Left cardiac atrium (tissue), 4 donors: ENCODE measurements at regions not wholly inside any gene's neighbourhood (a gene's known extent, or its start where the extent isn't known, plus 50 kb on each side); places are given as distances from the start of the nearest gene placed in this dataset.
"Not testable (repeated sequence)": the region's sequence is repeated elsewhere in the genome, so short reads cannot be mapped to it uniquely, and the experiment has no call there.

ENCODE experiments used
- ATAC-seq, 2 donors: fragments of 200-7000 bp; cut with Tn5 transposase; one replicate each; pipeline ENCODE4 v1.9.1; 2020; ENCODE audit warnings: mild to moderate bottlenecking in 2 of 2, moderate library complexity in 2 of 2
- DNase-seq: peaks from one replicate; pipeline ENCODE4 v3.0.0-alpha.2; 2020
- intact Hi-C, 2 donors: fragments of 100-400 bp; cut with DNase I; formaldehyde crosslinking; loops; one replicate each; pipeline versions ENCODE4 v1.14.1 to v1.15.1; 2022 to 2023
- donor health status: DM: no; HTN: yes; CAD: no.
- donor health status: DM: no; HTN: yes; CAD: no; lungs with severe emphysema.
- donor health status: DM: yes; HTN: yes; CAD: no.
- donor health status: Dilated cardiomyopathy.

DNA sequence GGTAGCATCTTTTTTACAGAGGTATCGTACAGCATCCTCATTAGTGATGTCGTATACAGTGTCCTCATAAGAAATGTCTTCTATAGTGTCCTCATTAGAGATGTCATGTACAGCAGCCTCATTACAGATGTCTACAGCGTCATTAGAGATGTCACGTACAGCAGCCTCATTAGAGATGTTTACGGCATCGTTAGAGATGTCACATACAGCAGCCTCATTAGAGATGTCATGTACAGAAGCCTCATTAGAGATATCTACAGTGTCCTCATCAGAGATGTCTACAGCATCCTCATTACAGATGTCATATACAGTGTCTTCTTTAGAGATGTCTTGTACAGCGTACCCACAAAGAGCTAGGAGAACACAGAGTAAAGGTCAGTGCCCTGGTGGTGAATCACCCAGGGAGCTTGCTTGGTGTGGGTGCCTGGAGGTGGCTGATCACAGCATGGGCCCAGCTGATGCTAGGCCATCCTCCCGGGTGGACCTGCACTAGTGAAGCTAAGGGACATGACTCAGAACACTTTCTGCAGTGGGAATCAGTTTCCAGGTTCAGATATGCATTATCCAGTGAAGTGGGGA is 109.2 kb downstream of the IGLL1 start:
- ATAC-seq (no peak), DNase-seq (no peak)
- intact Hi-C loops: no loop called here

DNA sequence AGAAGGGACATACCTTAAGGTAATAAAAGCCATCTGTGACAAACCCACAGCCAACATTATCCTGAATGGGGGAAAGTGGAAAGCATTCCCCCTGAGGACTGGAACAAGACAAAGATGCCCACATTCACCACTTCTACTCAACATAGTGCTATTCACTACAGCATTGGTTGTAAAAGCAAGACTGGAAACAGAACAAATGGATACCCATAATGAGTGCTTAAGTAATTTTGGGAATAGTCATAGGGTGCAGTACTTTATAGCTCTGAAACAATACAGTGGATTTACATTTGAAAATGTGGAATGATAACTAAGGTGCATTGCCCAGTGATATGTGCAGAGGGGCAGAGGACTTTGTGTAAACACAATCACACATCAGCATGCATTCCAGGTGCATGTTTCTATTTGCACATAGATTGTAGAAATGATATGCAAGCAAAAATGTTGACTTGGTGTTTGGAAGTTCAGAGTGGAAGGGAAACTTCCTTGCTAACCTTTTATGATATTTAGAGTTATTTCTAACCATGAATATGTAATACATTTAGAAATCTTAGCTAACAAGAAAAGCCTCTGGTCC is 112.3 kb downstream of the IGLL1 start:
- DNase-seq (no peak), ATAC-seq (no peak)

DNA sequence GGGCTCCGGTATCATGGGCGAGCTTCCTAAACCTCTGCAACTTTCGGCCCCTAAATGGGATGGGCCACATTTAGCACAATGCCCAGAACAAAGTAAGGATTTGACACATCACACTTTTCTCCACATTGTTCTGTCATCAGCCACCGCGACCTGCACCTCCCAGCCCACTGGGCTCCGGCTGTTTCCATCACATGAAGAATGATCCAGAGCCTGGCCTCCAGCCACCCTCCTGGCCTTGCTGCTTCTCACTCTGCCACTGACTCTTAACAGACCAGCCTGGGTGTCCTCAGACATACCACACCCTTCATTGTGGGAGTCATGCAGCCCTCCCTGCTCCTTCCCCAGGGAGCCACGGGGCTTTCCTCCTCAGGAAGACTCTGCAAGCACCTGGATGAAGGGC is 113.7 kb downstream of the IGLL1 start:
- ATAC-seq: no peak
- no peak for DNase-seq
- intact Hi-C loops: no loop called here

More for the DNA sequence above, 112.3 kb downstream of the IGLL1 start:
- intact Hi-C loops: no loop called here

DNA sequence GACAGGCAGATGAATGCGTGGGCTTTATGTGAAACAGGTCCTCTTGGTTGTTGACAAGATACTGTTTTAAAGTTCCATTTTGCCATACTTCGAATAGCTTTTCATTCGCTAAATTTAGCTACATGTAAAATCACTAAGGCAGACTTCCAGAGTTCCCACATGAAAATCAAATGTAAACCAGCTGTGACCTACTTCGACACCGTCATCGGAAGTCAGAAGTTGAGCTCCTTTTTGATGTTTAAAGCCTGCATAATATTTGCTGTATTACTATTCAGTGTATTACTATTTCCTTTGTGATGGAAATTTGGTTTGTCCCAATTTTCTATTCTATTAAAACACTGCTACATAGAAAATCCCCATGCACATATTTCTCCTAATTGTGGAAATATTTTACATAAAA is 115.3 kb downstream of the IGLL1 start:
- intact Hi-C loops, DNase-seq, ATAC-seq: not testable (repeated sequence)

DNA sequence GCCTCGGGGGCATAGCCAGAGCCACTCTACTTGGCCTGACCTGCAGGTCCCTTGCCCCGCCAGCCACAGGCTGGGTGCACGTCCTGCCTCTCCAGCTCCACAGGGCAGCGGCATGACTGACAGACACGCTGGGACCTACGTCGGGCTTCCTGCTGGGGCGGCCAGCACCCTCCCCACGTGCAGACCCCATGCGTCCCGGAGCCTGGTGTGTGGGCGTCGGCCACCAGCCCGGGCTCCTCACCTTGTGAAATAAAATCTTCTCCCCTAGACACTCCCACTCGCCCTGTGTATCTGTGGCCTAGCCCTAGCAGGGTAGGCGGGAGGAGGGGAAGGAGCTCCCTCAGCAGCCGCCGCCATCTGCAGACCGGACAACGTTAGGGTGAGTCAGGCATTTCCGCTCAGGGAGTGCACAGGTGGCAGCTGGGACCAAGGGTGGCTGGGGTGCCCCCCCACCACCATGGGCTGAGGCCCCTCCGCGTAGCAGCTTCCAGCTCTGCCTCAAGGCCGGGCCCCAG is 119.5 kb downstream of the IGLL1 start:
- ATAC-seq, DNase-seq, intact Hi-C loops: not testable (repeated sequence)

DNA sequence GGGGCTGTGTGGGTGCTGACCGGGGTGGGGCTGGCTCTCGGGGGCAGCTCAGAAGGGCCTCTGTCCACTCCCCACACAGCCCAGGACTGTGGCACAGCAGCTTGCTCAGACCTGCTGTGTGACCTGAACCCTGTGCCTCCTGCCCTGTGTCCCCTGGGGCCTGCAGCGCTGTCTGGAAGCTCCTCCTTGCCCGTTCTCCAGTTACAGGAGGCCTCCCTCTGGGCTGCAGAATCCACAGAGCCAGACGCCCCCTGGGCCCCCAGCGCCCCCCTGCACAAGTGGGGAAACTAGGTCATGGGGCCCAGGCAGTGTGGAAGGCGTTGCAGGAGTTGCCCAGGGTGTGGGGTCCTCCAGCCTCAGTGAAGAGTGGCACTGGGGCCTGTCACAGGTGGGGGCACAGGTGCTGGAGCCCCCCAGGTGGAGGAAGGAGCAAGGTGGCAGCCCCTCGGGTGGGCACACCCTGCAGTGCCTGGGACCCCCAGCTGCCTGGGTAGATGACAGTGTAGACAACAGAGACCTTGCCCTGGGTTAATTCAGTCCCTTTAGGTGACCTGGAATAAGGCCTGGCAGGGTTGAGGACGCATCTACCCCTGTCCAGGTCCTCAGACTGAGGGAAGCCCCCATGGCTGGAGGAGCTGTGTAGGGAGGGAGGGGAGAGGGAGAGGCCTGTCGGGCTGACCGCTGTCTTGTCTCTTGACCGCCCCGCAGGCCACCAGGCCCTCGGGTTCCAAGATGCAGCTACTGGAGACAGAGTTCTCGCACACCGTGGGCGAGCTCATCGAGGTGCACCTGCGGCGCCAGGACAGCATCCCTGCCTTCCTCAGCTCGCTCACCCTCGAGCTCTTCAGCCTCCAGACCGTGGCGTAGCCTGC is 120.2 kb downstream of the IGLL1 start:
- ATAC-seq, intact Hi-C loops, DNase-seq: not testable (repeated sequence)

DNA sequence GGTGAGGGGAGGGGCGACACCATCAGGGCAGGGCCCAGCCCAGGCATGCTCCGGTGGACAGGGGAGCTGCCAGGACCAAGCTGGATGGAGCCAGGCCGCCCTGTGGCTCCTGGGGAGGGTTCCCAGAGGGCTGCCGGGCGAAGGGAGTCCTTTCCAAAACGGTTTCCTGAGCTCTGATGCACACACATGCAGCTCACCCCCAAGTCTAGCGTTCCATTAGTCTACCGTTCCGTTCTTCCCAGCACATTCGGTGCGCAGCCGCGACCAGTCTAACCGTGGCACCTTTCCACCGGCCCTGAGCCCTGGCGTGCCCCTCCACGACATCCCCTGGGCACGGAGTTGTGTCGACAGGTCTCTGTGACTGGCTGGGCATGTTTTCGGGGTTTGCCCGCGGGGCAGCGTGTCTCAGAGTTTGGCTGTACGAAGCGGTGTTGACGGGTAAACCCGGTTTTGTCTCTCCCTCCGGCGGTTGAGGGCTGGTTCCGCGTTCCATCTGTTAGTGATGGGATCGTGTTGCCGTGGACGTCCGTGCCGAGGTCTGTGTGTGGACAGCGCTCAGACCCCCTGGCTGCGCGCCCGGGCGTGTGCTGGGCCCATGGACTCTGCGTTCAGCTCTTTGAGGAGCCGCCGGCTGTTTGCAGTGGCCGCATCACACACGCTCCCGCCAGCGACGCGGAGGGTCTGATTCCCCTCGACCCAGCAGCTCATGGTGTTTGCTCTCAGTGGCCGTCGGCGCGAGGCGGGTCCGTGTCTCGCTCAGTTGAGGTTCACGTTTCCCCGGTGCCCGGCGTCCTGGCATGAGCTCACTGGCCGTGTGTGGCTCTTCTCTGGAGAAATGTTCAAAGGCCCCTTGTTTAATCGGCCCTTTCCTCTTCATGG is 121.2 kb downstream of the IGLL1 start:
- intact Hi-C loops: no loop called here
- no peak for ATAC-seq
- DNase-seq: no peak

DNA sequence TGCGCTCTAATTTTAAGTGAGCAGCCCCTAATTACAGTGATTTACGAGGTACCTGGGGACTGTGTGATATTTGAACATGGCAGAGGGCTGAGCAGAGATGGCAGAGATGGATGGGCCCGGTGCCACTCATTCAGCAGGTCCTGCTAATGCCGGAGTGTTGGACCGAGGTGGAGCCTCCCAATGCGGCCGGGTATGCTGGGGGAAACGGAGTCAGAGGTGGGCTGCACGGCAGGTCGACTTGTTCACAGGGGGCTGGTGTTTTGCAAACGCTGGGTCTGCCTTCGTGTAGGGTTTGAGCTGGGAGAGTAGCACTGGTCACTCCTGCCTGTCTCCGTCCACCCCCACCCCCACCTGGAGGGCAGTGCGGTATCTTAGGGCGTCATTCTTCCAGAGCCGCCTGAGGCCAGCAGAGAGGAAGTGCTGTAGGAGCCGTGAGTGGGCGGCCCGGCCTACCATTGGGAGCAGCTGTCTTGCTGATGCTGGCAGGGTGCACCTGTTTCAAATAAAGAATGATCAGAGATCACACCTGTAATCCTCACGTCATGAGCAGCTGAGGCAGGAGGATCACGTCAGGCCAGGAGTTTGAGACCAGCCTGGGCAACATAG is 122.6 kb downstream of the IGLL1 start:
- intact Hi-C loops: no loop called here
- ATAC-seq (no peak), DNase-seq (no peak)

DNA sequence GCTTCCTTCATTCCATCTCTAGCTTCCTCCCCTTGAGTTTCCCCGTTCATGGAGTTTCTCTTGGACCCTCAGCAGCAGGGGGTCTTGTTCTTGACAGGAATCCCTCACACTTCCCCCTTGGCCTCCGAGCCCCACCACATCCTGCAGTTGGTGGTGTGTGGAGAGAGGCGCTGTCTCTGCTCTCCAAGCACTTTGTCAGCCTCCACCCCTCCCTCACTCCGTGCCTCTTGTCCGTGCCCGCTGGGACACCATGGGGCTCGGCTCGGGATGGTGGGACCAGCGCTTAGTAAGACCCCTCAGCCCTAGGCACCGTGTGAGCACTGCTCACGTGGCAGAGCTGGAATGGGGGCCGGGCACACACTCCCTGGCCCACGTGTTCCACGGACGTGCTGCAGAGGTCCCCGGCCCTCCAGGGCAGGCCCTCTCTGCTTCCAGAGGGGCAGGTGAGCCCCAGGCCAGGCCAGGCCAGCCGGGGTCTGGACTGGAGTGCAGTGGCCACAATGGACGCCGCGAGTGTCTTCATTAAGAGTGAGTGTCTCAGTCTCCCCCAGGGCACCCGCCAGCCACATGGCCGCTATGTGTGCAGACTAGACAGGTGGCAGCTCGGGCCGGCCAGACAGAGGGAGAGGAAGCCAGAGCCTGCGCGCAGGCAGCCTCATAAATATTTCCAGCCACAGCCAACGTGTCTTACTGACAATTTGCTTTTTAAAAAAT is 123.3 kb downstream of the IGLL1 start:
- ATAC-seq, intact Hi-C loops, DNase-seq: not testable (repeated sequence)

DNA sequence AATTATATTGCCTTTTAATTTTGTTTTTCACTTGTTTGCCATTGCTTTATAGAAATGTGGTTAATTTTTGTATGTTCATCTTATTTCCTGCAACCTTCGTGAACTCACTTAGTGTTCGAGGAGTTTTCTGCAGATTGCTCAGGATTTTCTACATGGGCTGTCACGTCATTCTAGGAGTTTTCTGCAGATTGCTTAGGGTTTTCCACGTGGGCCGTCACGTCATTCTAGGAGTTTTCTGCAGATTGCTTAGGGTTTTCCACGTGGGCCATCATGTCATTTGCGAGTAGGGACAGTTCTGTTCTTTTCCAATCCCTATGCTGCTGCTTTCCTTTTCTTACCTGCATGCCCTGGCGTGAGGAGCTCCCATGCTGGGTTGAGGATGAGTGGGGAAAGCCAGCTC is 125.7 kb downstream of the IGLL1 start:
- ATAC-seq, intact Hi-C loops, DNase-seq: not testable (repeated sequence)

DNA sequence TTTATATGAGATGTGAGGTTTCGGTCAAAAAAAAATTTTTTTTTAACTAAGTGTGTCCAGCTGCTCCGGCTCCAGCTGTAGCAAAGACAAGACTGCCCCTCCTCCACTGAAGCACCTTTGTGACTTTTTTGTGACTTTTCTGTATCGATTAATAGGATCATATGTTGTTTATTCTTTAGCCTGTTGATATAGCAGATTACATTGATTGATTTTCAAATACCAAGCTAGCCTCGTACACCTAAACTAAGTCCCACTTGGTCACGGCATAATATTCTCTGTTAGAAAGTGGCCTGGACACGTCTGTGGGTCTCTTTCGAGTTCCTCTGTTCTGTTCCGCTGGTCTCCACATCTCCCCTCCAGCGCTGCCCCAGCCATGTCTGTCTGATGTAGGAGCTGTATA is 126.8 kb downstream of the IGLL1 start:
- intact Hi-C loops: no loop called here
- ATAC-seq (no peak), DNase-seq (no peak)

DNA sequence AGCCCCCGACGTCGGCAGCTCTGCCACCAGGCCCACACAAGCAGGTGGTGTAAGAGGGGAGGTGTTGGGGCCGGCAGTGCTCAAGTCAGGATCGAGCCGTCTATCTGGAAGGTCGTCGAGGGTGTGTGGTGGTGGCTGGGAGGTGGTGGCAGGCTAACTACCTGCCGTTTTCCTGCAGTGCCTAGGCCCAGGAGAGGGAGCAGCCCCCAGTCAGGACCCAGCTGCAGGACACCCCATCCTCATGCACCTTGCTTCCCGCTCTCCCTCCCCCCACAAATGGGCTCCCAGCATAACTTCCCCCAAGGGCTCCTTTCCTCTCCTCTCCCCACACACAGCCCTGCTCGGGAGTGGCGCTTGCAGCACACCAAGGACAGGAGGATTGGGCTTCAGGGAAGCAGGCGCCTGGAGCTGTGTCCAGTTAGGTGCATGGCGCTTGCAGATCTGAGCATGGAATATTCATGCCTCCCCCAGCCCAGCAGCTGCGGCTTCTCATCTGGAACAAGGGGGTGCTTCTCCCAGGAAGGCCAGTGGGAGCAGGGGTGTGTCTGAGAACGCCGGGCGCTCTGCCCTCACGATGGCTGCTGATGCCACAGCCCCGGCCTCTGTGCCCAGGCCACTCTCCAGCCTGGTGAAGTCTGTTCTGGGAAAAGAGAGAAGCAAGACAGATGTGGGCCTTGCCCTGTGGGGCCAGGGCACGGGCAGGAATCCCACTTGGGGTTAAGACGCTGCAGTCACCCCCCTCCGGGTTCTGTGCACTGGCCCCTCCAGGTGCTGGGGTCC is 127.7 kb downstream of the IGLL1 start:
- no peak for ATAC-seq
- DNase-seq: no peak
- intact Hi-C loops: no loop called here

DNA sequence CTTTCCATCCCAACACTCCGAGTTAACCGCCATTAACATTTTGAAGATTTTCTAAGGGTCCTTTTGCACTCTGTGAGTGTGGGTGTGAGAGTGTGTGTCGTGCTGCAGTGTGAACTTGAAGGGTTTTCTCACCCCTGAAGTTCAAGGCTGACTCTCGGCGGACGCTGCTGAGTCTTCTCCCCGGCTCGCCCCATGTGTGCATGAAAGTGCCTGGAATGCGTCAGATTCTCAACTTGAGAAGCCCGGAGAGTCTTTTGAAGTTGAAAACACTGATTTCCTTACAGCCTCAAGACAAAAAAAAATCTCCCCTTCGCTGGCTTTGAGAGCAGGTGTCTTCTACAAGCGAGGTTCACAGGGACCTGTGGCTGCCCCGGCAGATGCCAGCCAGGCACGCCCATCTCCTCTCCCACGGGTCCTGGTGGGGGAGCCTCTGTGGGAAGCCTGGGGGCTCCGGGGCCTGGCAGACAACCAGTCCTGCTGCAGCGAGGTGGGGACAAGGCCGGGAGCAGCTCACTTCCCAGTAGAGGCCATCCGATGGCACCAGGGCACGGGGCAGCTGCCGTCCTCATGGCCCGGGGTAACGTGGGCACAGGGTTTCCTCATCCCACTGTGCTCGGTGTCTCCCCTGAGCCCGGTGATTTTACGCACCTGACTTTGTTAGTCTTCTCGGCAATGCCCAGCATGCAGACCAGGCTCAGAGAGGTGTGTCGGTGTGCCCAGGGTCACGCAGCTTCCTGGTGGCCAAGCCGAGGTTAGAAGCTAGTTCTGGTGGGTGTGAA is 128.4 kb downstream of the IGLL1 start:
- intact Hi-C loops, ATAC-seq, DNase-seq: not testable (repeated sequence)

DNA sequence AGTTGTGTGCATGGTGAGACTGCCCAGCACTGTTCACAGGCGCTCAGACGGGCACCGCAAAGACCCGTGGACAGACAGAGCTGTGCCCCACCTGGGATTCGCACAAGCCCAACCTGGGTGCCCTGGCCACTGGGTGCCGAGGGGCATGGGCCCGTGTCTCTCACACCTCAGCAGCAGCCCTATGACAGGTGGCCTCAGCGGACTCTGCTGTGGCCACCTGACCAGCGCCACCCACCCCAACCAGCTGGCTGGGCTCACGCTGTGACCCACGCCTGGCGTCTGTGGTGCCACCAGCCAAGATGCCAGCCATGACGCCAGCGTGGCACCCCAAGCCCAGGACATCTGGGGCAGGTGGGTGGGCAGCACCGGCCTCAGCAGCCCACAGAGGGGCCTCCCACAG is 129.3 kb downstream of the IGLL1 start:
- DNase-seq, intact Hi-C loops, ATAC-seq: not testable (repeated sequence)

DNA sequence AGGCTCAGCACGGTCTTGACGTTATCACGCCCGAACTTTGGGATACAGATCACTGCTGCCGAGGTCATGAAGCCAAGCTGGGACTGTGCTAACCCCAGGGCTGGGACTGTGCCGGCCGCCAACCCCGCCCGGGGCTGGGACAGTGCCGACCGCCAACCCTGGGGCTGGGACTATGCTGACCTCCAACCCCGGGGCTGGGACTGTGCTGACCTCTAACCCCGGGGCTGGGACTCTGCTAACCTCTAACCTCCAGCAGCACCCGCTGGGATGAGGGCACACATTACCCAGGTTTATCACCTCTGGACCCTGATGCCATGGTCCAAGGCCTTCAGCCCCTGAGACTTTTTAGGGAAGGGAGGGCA is 129.7 kb downstream of the IGLL1 start:
- ATAC-seq (no peak), DNase-seq (no peak)
- intact Hi-C loops: no loop called here

DNA sequence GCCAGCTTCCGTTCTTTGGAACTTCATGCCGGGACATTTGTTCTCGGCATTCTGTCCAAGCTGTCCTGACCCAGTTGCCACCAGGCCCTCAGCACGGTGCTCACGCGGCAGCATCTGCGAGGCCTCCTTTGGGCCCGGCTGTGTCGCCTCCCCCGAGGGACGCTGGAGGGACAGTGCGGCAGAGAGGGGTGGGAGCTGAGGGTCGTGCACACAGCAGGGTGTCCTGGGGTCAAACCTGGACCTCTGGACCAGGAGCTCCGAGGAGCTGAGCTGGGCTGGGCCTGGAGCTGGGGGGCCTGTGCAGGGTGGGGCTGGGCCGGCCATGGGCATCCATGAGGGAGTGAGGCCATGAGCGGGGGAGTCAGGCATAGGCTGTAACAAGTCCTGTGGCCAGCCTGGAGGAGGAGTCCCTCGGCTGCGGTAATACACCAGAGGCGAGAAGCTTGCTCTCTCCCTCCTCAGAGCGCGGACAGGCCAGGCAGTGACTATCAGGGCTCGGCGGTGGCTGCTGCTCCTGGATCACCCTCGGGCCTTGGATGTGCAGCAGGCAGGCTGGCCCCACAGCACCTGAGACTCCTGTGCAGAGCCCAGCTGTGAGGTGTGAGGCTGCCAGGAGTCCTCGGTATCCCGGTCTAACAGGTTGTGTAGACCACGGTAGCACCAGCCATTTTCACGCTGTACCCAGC is 130.2 kb downstream of the IGLL1 start:
- intact Hi-C loops, ATAC-seq, DNase-seq: not testable (repeated sequence)
